ENCODE measurements at regions not wholly inside any gene's neighbourhood (a gene's known extent, or its start where the extent isn't known, plus 50 kb on each side); places are given as distances from the start of the nearest gene placed in this dataset.
"Not testable (repeated sequence)": the region's sequence is repeated elsewhere in the genome, so short reads cannot be mapped to it uniquely, and the experiment has no call there.

DNA sequence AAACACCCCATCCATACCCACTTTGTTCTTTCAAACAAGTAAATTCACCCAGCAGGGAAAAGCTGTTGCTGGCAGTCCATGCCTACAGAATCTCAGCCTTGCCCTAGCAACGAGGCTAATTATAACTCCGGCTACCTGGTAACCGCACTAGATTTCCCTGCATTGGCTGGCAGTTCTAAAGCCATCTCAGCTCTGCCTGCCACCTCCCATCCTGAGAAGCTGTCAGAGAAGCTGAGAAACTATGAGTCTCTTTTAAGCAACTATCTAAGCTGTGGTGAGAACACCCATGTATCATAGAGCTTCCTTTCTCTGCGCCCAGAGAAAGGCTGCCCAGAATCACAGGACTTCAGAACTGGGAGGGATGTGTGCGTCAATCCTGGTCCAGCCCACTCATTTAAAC is 126.5 kb upstream of the NBPF9 start:
- DNase-seq (ENCODE audit: low spot score), result not testable (repeated sequence)

DNA sequence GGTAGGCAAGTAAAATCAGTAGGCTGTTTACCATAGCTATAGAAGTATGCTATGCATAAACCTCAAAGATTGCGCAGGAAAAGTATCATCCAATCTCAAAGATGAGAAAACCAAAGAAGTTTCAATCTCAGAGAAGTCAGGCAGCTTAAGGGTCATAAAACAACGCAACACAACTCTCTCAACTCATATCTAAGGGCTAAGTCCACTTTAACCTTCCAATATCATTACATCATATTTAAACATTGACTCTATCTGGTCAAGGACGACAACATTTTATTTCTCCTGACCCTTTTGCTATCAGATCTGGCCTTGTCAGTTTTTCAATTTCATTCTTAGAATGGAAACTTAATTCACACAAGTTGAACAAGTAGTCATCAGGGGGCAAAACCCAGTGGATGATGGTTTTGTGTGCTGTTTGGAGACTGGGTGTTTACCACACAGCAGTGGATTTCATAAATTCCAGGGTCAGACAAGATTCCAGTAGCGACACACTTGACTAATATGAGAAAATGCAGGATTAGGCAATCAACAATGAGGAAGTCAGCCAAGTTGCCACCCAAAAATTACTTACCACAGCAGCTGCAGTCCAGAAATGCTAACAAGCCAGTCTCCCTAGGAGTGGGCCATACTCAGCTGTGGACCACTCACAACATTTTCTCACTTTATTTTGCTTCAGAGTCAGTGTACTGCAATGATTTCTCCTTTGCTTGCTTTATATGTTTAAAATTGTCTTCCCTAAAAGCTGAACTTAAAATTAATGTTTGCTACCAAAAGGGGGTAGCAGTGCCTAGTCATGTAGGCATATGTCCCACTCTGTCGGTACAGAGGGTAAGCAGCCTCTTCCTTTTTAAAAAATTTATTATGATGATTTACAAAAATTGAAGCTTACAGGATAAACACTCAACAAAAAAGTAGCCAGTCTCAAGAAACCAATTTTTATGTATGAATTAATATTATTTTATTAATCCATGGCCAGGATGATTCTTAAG is 131.9 kb upstream of the NBPF9 start:
- not testable (repeated sequence) for DNase-seq (ENCODE audit: low spot score)

DNA sequence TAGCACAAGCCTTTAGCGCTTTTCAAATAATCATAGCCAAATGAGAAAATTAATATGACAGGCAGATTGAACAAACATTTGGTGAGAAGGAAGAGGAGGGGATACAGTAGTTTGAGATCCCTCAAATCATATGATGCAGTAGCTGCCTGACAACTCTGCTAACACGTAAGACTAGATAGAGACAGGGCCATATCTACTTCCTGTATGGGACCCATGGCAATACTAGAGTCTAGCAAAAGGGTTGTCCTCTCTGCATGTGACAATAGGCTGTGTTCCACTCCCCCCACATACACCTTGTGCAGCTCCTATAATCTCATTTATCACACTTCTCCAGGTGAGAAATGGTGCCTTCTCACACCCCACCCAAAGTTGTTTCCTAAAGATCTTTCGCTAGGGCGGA is 134.2 kb upstream of the NBPF9 start:
- DNase-seq (ENCODE audit: low spot score), result not testable (repeated sequence)

- not testable (repeated sequence) for DNase-seq (ENCODE audit: low spot score)
These were observed 136.7 kb upstream of the NBPF9 start for GRCh38 chr1:149239897-149240508.

GRCh38 chr1:149240530-149240929 is 137.2 kb upstream of the NBPF9 start:
- DNase-seq (ENCODE audit: low spot score), result not testable (repeated sequence)

DNA sequence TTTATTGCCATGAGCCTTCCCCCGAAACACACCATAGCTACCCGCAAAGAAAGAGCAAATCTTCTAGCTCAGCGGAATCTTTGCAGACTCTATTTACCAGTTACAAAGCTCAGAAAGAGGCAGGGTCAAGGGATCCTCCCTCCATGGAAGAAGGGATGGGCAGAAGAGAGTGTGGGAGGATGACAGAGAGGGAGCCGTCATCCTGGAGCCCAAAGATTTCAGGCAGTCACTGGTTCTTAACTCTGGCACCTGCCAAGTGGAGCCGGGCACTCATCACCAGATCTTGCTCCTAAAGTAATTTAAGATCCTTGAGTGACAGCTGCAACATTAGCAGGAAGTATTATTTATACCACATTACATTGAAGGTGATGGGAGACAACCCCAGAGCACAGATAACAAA is 137.9 kb upstream of the NBPF9 start:
- not testable (repeated sequence) for DNase-seq (ENCODE audit: low spot score)

- DNase-seq (ENCODE audit: low spot score), result not testable (repeated sequence)
These were observed 140.2 kb upstream of the NBPF9 start for GRCh38 chr1:149243572-149243971.

- DNase-seq (ENCODE audit: low spot score), result not testable (repeated sequence)
These were observed 141.3 kb upstream of the NBPF9 start for GRCh38 chr1:149244621-149245020.

DNA sequence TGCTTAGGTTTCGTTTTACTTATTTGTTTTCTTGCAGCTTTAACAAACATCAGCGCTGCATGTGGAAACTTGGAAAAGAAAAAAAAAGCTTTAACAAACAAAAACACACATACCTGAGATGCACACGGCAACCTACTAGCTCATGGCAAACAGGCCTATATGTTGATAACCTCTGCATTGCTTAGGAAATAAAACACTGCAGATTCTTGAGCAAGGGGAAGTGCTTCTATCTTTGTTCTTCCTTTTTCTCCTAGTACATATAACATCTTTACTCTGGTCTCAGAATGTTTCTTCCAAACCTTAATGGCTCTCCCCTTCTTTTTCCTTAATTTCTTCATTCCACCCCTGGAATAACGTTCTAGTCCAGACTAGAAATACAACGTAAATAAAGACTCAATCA is 142.9 kb upstream of the NBPF9 start:
- DNase-seq (ENCODE audit: low spot score), result not testable (repeated sequence)

- not testable (repeated sequence) for DNase-seq (ENCODE audit: low spot score)
These were observed 145.3 kb upstream of the NBPF9 start for GRCh38 chr1:149248610-149249009.

DNA sequence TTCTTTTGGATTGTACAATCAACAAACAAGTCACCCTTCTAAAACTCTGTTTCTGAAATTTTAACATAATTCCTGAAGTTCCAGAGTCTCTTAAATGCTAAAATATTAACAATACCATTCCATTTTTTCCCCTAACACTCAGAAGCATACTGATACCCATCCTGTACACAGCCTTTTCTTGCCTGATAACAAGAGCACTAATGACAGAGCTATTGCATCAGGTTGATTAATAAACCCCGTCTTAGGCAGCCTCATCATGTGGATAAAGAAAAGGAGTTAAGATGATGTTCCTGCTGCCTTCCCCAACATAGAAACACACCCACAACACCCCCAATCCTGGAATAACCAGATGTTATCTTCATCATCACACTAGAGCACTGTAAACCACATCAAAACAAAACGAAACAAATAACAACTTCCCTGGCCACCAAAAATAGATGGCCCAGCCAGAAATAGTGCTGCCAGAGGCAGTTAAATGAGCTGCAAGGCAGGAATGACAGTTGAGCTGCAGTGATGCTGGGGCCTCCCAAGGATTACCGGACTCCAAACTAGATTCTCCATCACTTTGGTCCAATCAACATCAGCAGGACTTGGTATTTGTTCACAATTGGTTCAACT is 146.6 kb upstream of the NBPF9 start:
- not testable (repeated sequence) for DNase-seq (ENCODE audit: low spot score)

DNA sequence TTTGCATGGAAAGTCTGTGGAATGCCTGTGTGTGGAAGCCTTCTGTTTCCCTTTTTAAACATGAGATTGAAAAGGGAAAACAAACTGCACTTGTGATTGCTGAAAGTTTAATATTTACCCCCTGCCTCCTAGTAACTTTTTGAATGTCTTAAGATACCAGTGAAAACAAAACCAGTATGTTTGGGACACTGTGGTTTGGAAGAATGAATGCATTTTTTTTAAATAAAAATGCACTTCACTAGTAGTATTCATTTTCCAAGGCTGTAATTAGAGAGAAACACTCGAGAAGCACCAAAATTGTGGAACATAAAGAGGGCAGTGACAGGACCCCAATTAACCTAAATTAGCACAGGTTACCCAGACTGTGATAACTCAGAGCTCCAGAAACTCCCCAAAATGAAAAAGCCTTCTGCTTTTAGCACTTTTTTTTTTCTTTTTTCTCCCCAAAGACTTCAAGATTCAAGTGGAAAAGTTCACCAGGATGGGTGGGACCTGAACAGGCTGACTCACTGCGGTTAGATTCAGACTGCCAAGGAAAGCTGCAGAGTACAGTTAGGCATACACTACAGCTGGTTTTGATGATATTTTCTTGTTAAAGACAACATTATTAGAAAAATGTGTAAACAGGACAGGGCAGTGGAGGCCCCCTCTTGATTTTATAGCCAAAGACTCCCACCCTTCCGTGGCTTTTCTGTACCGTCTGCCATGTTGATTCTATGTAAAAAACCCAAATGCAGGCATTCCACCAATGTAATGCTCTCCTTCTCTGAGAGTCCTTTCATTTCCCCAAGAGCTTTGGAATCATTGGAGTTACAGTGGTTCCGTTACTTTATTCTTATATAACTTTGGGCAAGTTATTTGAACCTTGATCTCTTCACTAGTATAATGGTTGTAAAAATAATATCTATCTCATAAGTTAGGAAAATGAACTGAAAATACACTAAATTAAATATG is 151.8 kb upstream of the NBPF9 start:
- DNase-seq (ENCODE audit: low spot score), result not testable (repeated sequence)

- DNase-seq (ENCODE audit: low spot score), result not testable (repeated sequence)
These were observed 156.9 kb upstream of the NBPF9 start for GRCh38 chr1:149260284-149260683.

DNA sequence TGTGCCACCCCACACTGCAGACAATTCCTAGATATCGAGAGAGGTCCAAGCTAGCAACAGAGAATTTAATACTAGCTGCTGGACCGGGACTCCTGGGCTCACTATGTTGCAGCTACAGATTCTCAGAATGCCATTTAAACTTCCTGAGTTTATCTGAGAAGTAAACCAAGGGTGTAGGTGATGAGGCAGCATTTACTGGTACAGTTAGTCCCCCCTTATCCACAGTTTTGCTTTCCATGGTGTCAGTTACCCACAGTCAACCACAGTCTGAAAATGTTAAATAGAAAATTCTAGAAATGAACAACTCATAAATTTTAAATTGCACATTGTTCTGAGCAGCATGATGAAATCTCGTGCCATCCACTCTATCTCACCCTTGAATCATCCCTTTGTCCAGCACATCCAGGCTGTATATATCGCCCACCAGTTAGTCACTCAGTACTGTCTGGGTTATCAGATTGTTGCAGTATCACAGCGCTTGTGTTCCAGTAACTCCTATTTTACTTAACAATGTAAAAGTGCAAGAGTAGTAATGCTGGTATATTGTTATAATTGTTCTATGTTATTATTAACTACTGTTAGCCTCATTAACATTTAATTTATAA is 157.5 kb upstream of the NBPF9 start:
- DNase-seq (ENCODE audit: low spot score), result not testable (repeated sequence)

DNA sequence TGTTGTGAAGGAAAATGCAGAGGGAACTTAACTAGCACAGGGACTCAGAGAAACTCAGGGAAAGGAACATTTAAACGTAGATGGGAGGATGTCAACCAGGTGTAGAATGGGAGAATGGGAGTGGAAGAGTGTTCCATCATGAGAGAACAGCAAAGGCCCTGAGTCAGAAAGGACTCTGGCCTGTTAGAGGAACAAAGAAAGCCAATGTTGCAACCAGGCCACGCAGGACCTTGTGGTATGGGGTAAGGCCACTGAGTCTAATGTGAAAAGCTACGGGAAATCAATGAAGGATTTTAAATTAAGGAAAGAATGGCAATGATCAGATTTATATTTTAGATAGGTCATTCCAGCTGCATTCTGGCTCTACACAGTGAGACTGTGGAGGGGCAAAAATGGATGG is 163.9 kb upstream of the NBPF9 start:
- not testable (repeated sequence) for DNase-seq (ENCODE audit: low spot score)

GRCh38 chr1:149269001-149269702 is 165.8 kb upstream of the NBPF9 start:
- not testable (repeated sequence) for DNase-seq (ENCODE audit: low spot score)

- not testable (repeated sequence) for DNase-seq (ENCODE audit: low spot score)
These were observed 166.5 kb upstream of the NBPF9 start for GRCh38 chr1:149269833-149270232.

DNA sequence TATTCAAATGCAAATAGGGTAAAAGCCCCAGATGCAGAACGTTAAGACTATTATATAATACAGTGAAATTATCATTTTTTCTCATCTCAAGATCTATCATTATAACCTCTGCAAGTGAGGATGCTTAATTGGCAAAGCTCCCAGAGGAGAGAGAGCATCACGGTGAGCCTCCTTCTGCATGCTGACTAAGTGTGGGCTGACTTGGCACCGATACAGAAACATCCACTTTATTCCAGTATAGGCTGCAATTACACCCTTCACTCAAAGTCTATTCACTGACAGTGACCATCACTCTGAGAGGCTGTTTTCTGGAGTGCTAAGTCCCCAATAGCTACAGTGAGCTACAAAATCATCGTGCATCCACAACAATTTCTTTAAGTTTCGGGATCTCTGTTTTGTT is 171.1 kb upstream of the NBPF9 start:
- DNase-seq (ENCODE audit: low spot score), result not testable (repeated sequence)

DNA sequence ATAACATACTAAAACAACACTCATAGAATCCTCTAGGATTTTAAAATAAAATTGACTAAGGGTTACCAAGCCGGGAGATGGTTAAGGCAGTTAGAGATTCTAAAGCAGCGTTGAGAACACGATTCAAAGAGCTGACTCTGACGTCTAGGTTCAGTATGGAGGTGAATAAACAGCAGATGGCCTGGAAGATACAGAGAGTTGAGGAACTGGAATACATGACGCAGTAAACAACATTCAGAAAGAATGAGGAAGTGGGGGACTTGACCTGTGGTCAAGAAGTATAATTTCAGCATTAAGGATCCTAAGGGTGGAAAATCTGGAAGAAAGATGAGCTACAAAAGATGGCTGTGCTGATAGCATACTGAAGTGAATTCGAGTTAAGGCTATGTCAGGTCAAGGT is 172.5 kb upstream of the NBPF9 start:
- not testable (repeated sequence) for DNase-seq (ENCODE audit: low spot score)

- not testable (repeated sequence) for DNase-seq (ENCODE audit: low spot score)
These were observed 173.1 kb upstream of the NBPF9 start for GRCh38 chr1:149276496-149276895.
